HS-5 (cell line): ENCODE measurements at regions not wholly inside any gene's neighbourhood (a gene's known extent, or its start where the extent isn't known, plus 50 kb on each side); places are given as distances from the start of the nearest gene placed in this dataset.
A peak's percentile ranks its signal among the peaks of the same experiment; 100 is the strongest.

ENCODE experiments used
- DNase-seq: peaks from one replicate; pipeline ENCODE4 v3.0.0-alpha.2; 2012; ENCODE audit warnings: low read depth

- peak; percentile 13 for DNase-seq
These were observed 151.3 kb downstream of the GAS1 start for GRCh38 chr9:86795823-86796553.

DNA sequence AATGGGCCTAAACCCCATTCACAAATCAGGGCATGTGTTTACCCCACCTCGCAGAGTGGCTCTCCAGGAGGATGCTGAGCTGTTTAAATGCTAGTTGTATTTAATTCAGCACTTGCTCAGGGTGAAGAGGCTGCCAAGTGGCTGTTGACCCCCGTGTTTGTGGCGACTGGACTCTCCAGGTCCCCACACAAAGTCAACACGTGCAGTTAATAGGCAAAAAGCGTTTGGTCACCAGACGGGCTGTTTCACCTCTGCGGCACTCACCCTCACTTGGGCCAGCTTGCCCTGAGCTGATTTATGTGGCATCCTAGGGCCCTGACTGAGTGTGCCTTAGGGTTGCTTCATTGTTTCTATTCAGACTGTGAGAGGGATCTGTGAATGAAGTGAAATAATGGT, 152.3 kb downstream of the GAS1 start:
- DNase-seq = no peak

DNA sequence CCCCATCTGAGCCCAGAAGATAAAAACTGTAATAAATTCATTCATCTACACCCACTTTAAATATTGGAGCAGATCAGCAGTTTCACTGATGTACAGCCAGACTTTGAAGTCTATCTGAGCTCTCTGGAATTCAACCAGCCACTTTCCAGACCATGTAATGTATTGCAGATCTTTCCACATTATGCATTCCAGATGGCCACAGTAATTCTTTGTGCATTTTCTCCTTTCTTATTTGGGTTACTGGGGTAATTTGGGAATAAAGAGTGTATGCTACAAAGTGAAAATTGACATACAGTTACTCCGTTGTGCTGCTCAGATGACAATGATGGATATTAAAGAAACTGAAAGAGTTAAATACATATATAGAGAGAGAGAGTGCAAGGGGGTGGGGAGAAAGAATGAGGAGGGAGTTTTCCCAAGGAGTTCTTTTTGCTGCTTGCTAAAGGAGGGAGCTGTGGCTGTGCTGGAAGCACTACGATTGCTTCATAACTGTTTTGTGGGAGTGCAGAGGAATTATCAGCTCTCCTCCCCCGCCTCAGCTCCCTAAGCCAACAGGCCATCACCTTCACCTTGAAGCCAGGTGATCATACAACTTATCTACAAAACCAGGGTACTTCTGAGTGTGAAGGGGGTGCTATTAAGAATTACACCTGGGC, 152.8 kb downstream of the GAS1 start:
- peak; percentile 36 for DNase-seq

GRCh38 chr9:86792136-86792535, 155.2 kb downstream of the GAS1 start:
- peak; percentile 33 for DNase-seq

- DNase-seq = no peak
These were observed 156.5 kb downstream of the GAS1 start for GRCh38 chr9:86790805-86791204.

GRCh38 chr9:86788456-86788855, 158.8 kb downstream of the GAS1 start:
- DNase-seq = no peak

DNA sequence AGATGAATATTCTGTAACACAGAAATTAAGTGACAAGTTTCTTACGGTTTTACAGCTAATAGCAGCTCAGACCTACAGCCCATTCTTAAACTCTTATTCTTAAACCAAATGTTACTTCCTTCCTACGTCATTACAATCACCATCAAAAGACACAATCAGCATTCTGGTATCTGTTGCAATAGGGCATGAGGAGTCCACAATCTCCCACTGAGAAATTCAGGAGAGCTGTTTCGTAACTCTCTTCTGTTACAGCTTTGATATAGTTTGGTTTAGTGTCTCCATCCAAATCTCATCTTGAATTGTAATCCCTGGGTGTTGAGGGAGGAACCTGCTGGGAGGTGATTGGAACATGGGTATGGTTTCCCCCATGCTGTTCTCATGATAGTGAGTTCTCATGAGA, 163.4 kb downstream of the GAS1 start:
- no peak for DNase-seq

GRCh38 chr9:86782831-86783230, 164.5 kb downstream of the GAS1 start:
- DNase-seq = no peak

- no peak for DNase-seq
These were observed 168.5 kb downstream of the GAS1 start for GRCh38 chr9:86778761-86779160.

- no peak for DNase-seq
These were observed 171.6 kb downstream of the GAS1 start for GRCh38 chr9:86775718-86776117.

DNA sequence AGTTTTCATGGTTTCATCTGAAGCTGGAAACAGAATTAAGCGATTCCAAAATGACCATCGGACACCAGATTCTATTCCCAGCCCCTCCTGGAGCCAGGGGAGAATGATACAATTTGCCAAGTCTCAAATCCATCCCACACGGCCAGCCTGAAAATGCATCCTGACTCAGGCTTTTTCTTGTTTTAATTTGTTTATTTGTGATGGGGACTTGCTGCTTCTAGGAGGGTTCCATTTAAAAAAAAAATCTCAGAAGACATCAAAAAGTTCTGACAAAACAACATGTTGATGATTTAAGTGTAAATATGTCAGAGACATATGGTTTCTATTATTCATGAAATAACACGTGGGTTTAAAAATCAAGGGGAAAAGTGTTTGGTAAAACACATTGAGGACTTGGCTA, 173.2 kb downstream of the GAS1 start:
- DNase-seq = no peak

DNA sequence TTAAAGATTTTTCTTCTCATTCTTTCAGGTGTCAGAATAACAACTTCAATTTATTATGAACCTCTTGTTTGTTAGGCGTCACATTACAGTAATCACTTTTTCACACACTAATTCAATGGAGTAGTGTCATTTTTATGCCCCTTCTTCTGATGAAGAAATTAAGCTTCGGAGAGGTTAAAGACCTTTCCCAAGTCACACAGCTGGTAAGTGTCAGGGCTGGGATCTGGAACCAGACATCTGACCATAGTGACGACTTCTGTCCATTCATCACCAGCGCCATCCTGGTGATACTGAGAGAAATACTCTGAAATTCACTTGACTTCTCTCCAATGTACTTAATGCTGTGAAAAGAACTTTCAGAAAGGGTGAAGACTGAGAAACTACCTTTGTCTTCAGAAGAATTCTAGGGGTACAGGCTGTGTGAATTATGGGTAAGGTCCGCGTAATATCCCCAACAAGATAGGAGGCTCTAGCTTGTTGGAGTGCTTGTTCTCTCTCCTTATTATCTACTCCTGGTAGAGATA, 173.8 kb downstream of the GAS1 start:
- DNase-seq = no peak

DNA sequence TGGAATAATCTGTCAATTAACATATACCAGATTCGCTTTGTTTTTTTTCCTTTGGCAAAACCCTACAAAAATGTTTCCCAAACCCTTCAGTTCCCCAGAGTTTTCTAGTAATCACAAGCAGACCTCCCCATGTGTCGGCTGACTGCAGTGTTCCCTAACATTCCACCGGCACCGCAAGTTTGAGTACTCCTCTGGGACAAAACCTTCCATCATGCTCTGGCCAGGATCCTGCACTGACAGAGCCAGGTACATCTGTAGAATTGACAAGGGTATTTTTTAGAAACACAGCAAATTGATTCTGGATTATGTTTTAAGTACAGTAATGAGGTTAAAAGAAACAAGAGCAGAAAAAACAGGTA, 174.7 kb downstream of the GAS1 start:
- no peak for DNase-seq

DNA sequence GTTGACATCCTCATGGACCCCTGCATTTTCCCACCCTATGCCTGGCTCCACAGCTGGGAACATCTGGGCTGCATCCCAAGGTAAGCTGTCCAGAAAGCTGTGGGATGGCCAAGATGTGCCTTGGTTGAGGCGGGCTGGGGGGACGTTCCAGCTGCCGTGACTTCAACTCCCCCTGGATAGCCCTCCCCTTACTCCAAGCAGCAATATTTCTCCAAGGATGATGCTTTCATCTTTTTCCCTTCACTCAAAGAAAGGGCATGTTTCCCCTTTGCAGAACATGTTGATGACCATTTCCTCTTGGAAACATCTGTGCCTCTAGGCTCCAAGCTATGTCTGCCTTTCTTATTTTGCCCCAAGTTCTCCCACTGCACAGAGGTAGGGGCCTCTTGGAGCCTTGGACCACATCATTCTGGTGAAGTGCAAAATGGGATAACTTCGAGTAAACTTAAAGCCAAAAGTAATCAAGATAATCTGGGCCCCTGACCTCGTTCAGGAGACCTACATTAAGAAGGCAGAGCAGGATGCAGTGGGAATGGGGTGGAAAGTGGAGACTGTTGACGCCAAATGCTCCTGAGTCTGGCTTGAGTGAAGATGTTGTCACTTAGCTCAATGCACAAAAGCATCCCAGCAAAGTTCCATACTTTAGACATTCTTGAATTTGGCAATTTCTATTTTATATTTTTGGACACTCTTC, 175.2 kb downstream of the GAS1 start:
- DNase-seq = no peak

DNA sequence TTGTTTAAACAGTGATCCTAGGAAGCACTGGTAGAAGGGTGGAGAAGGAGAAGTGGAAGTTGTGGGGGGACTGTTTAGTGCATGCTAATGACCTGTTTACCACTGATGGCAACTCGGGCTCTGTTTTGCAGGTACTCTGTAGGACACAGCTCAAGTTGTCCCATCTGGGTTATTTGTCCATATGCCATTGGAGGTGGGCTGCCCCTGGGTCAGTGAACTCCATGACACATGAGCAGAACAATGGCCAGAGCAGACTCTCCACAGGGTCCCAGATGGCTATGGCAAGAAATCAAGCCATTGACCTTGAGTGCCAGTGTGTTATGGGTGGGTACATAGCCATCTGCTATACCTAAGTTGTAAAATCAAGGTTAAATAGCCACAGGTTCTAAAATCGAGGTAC, 175.9 kb downstream of the GAS1 start:
- no peak for DNase-seq

DNA sequence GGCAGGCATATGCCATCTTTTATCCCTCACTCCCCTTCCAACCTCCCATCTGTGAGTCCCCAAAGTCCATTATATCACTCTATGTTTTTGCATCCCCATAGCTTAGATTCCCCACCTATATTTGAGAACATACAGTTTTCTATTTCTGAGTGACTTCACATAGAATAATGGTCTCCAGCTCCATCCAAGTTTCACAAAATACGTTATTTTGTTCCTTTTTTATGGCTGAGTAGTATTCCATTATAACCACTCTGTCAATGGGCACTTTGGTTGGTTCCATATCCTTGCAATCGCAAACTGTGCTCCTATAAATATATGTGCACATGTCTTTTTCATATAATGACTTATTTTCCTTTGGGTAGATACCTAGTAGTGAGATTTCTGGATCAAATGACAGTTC, 178.6 kb downstream of the GAS1 start:
- DNase-seq = no peak

GRCh38 chr9:86768020-86768419, 179.3 kb downstream of the GAS1 start:
- DNase-seq = no peak

- no peak for DNase-seq
These were observed 179.9 kb downstream of the GAS1 start for GRCh38 chr9:86767373-86767772.

GRCh38 chr9:86766912-86767311, 180.4 kb downstream of the GAS1 start:
- peak; percentile 88 for DNase-seq

DNA sequence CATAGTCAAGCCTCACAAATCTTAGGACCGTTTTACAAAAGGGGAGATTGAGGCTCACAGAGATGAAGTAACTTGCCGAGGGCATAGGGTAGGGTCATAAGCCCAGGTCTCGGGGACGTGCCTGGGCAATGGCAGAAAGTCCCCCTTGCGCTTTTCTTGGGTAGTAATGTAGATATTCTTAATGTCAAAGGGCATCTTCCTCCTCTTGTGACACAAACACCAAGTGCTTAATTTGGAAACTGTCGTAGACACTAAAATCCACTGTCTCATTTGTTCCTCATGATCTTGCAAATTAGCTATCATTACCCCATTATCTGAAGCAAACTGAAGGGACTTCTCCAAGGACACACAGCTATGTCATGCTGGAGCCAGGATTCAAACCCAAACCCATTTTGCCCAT, 180.8 kb downstream of the GAS1 start:
- DNase-seq = no peak

DNA sequence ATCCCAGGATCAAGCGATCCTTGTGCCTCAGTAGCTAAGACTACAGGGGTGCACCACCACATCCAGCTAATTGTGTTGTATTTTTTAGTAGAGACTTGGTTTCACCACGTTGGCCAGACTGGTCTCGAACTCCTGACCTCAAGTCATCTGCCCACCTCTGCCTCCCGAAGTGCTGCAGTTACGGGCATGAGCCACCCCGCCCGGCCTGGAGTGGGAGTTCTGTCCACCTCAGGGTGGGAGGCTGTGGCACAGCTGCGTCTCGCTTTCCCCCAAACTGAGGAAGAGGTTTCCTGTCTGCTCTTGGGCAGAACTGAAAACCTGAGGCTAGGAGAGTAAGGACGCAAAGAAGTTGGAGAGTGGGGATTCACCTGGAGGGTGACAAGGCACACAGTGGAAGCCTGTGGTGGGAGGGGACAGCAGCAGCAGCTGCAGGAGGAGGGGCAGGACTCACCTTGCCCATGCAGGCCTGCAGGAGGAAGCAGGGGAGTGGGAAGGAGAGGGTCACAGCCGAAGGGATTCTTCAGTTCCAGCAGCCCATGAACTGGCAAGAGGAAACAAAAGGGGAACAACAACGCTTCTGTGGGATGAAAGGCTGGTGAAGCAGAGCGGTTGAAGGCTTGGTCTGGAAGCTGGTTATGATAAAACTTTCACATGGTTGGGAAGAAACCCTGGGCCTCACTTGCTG, 181.4 kb downstream of the GAS1 start:
- DNase-seq = no peak

DNA sequence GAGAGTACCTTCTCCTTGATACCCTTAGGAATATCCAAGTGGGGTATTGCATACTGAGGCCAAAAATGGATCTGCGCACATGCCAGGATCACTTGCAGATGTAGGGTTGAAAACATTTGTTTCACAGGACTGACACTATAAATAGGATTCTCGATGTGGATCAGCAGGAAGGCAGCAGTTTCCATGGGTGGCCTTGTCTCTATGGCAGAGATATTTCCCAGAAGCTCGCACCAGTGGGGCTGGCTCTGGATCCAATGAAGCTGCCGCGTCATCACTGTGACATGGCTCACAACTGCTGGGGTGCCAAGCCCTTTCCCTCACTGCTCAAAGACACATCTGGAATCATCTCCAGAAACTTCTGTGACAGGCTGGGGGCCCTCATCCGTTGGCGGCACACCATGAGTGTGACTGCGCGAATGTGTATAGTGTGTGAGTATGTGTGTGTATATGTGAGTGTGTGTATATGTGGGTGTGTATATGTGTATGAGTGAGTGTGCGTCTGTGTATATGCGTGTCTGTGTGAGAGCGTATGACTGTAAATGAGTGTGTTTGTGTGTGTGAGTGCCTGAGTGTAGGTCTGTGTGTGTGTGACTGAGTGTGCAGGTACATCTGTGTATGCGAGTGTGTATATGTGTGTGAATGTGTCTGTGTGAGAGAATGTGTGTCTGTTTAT, 182.5 kb downstream of the GAS1 start:
- DNase-seq = no peak
